Karpas-422 (cell line): ENCODE measurements at regions not wholly inside any gene's neighbourhood (a gene's known extent, or its start where the extent isn't known, plus 50 kb on each side); places are given as distances from the start of the nearest gene placed in this dataset.
"Not testable (repeated sequence)": the region's sequence is repeated elsewhere in the genome, so short reads cannot be mapped to it uniquely, and the experiment has no call there.

ENCODE experiments used
- DNase-seq: peaks from one replicate; pipeline ENCODE4 v3.0.0-alpha.2; 2015
- H2AFZ ChIP-seq: fragments of 200-600 bp; sonication (generic); 2 replicates; pipeline ENCODE4 v1.6.1; 2014; ENCODE audit warnings: antibody characterized with exemption, low read length, mixed read lengths
- H3K27ac ChIP-seq: fragments of 200-600 bp; sonication (generic); 2 replicates; pipeline ENCODE4 v1.5.1; 2014; ENCODE audit warnings: mild to moderate bottlenecking, low read length, moderate library complexity
- H3K27me3 ChIP-seq: fragments of 200-600 bp; sonication (generic); 2 replicates; pipeline ENCODE4 v1.6.1; 2014; ENCODE audit warnings: low read length, mixed read lengths
- H3K36me3 ChIP-seq: fragments of 200-600 bp; sonication (generic); 2 replicates; pipeline ENCODE4 v1.6.1; 2014; ENCODE audit warnings: low read length, mixed read lengths; ENCODE audit not compliant: insufficient read depth
- H3K4me1 ChIP-seq: fragments of 200-600 bp; sonication (generic); 2 replicates; pipeline ENCODE4 v1.6.1; 2014; ENCODE audit warnings: mild to moderate bottlenecking, low read length, mixed read lengths
- H3K4me2 ChIP-seq: fragments of 200-600 bp; sonication (generic); 2 replicates; pipeline ENCODE4 v1.6.1; 2014; ENCODE audit warnings: low read length, low read depth, mild to moderate bottlenecking; ENCODE audit not compliant: poor library complexity, severe bottlenecking
- H3K4me3 ChIP-seq: fragments of 200-600 bp; sonication (generic); 2 replicates; pipeline ENCODE4 v1.5.1; 2014; ENCODE audit warnings: mild to moderate bottlenecking, antibody characterized with exemption, low read length, mixed read lengths
- H3K79me2 ChIP-seq: fragments of 200-600 bp; sonication (generic); 2 replicates; pipeline ENCODE4 v1.6.1; 2014; ENCODE audit warnings: mild to moderate bottlenecking, low read length, mixed read lengths
- H3K9ac ChIP-seq: fragments of 200-600 bp; sonication (generic); 2 replicates; pipeline ENCODE4 v1.6.0; 2014; ENCODE audit warnings: low read length
- H3K9me2 ChIP-seq: fragments of 200-600 bp; sonication (generic), shearing (Covaris generic); replicated peaks from 2 replicates; pipeline ENCODE4 v1.6.0; 2014; ENCODE audit warnings: mild to moderate bottlenecking, low read length, moderate library complexity; ENCODE audit not compliant: insufficient read depth
- H3K9me3 ChIP-seq: fragments of 300-700, 200-600 bp; sonication (generic); 2 replicates; pipeline ENCODE4 v1.6.1; 2014; ENCODE audit warnings: low read length, mixed read lengths
- H4K20me1 ChIP-seq: fragments of 200-600 bp; sonication (generic); 2 replicates; pipeline ENCODE4 v1.6.1; 2014; ENCODE audit warnings: mild to moderate bottlenecking, antibody characterized with exemption, low read length, low read depth; ENCODE audit not compliant: insufficient read depth

GRCh38 chr6:153331221-153331620 lies 200.1 kb upstream of the RGS17 start:
- not testable (repeated sequence) for H3K27ac ChIP-seq, H3K36me3 ChIP-seq, H4K20me1 ChIP-seq, H3K4me2 ChIP-seq, H2AFZ ChIP-seq, H3K79me2 ChIP-seq, H3K9ac ChIP-seq, H3K9me3 ChIP-seq, DNase-seq, H3K9me2 ChIP-seq, H3K27me3 ChIP-seq, H3K4me3 ChIP-seq, H3K4me1 ChIP-seq

GRCh38 chr6:153328194-153328593 lies 197.1 kb upstream of the RGS17 start:
- H3K4me1 ChIP-seq = no peaks in the 10 kb centered on the region
- no peaks in the 10 kb centered on the region for H3K36me3 ChIP-seq
- H3K9me3 ChIP-seq = no peaks in the 10 kb centered on the region
- no peak overlapping the region for H3K27ac ChIP-seq
- H3K27me3 ChIP-seq = no peaks in the 10 kb centered on the region
- no peak overlapping the region for H3K4me2 ChIP-seq
- H3K9ac ChIP-seq = no peak overlapping the region
- no peak overlapping the region for H2AFZ ChIP-seq
- no peak for DNase-seq
- no peak overlapping the region for H3K4me3 ChIP-seq
- H3K9me2 ChIP-seq = no peaks in the 10 kb centered on the region
- H4K20me1 ChIP-seq = no peaks in the 10 kb centered on the region
- no peaks in the 10 kb centered on the region for H3K79me2 ChIP-seq

GRCh38 chr6:153325661-153326060 lies 194.6 kb upstream of the RGS17 start:
- no peak overlapping the region for H3K9ac ChIP-seq
- no peak overlapping the region for H3K4me2 ChIP-seq
- H2AFZ ChIP-seq = no peak overlapping the region
- H3K9me2 ChIP-seq = no peaks in the 10 kb centered on the region
- H3K9me3 ChIP-seq = no peaks in the 10 kb centered on the region
- no peaks in the 10 kb centered on the region for H3K27me3 ChIP-seq
- H3K4me3 ChIP-seq = no peak overlapping the region
- no peak overlapping the region for H3K27ac ChIP-seq
- H4K20me1 ChIP-seq = no peaks in the 10 kb centered on the region
- no peaks in the 10 kb centered on the region for H3K4me1 ChIP-seq
- no peaks in the 10 kb centered on the region for H3K79me2 ChIP-seq
- no peaks in the 10 kb centered on the region for H3K36me3 ChIP-seq
- no peak for DNase-seq

- H3K4me3 ChIP-seq = no peak overlapping the region
- no peak overlapping the region for H2AFZ ChIP-seq
- DNase-seq = peak; percentile 75
- H3K36me3 ChIP-seq = no peaks in the 10 kb centered on the region
- no peaks in the 10 kb centered on the region for H4K20me1 ChIP-seq
- H3K9ac ChIP-seq = no peak overlapping the region
- no peaks in the 10 kb centered on the region for H3K79me2 ChIP-seq
- H3K4me1 ChIP-seq = no peaks in the 10 kb centered on the region
- H3K4me2 ChIP-seq = no peak overlapping the region
- no peaks in the 10 kb centered on the region for H3K9me2 ChIP-seq
- H3K27me3 ChIP-seq = no peaks in the 10 kb centered on the region
- H3K9me3 ChIP-seq = no peaks in the 10 kb centered on the region
- H3K27ac ChIP-seq = no peak overlapping the region
Observed at GRCh38 chr6:153312634-153313033, 181.6 kb upstream of the RGS17 start.

- no peaks in the 10 kb centered on the region for H3K79me2 ChIP-seq
- no peaks in the 10 kb centered on the region for H4K20me1 ChIP-seq
- H3K27ac ChIP-seq = no peak overlapping the region
- no peaks in the 10 kb centered on the region for H3K9me2 ChIP-seq
- H3K4me2 ChIP-seq = no peak overlapping the region
- no peaks in the 10 kb centered on the region for H3K36me3 ChIP-seq
- H2AFZ ChIP-seq = no peak overlapping the region
- no peaks in the 10 kb centered on the region for H3K4me1 ChIP-seq
- no peak for DNase-seq
- H3K9ac ChIP-seq = no peak overlapping the region
- no peaks in the 10 kb centered on the region for H3K27me3 ChIP-seq
- H3K9me3 ChIP-seq = no peaks in the 10 kb centered on the region
- H3K4me3 ChIP-seq = no peak overlapping the region
Observed at GRCh38 chr6:153309651-153310050, 178.6 kb upstream of the RGS17 start.

- Histone ChIP-seq H2AFZ (no peak overlapping the region), H3K4me1 (no peaks in the 10 kb centered on the region), H3K4me3 (no peak overlapping the region), H3K27ac (no peak overlapping the region), H3K9me3 (no peaks in the 10 kb centered on the region), H3K36me3 (no peaks in the 10 kb centered on the region), H4K20me1 (no peaks in the 10 kb centered on the region), H3K27me3 (no peaks in the 10 kb centered on the region), H3K9ac (no peak overlapping the region), H3K9me2 (no peaks in the 10 kb centered on the region), H3K4me2 (no peak overlapping the region), H3K79me2 (no peaks in the 10 kb centered on the region)
- DNase-seq = no peak
Observed at GRCh38 chr6:153302133-153302532, 171.1 kb upstream of the RGS17 start.

- DNase-seq = no peak
- Histone ChIP-seq H3K4me1 (no peaks in the 10 kb centered on the region), H3K9me3 (no peaks in the 10 kb centered on the region), H3K36me3 (no peaks in the 10 kb centered on the region), H3K4me3 (no peak overlapping the region), H3K4me2 (no peak overlapping the region), H3K79me2 (no peaks in the 10 kb centered on the region), H3K27me3 (no peaks in the 10 kb centered on the region), H3K27ac (no peak overlapping the region), H3K9ac (no peak overlapping the region), H3K9me2 (no peaks in the 10 kb centered on the region), H4K20me1 (no peaks in the 10 kb centered on the region), H2AFZ (no peak overlapping the region)
Observed at GRCh38 chr6:153301602-153302001, 170.5 kb upstream of the RGS17 start.

GRCh38 chr6:153282456-153282855 lies 151.4 kb upstream of the RGS17 start:
- H3K9ac ChIP-seq, H3K9me2 ChIP-seq, DNase-seq, H4K20me1 ChIP-seq, H3K79me2 ChIP-seq, H3K27ac ChIP-seq, H3K36me3 ChIP-seq, H3K4me1 ChIP-seq, H3K4me2 ChIP-seq, H2AFZ ChIP-seq, H3K9me3 ChIP-seq, H3K4me3 ChIP-seq, H3K27me3 ChIP-seq: not testable (repeated sequence)

- Histone ChIP-seq H3K4me2 (no peak overlapping the region), H3K9me3 (no peaks in the 10 kb centered on the region), H3K9ac (no peak overlapping the region), H3K9me2 (no peaks in the 10 kb centered on the region), H2AFZ (no peak overlapping the region), H3K79me2 (no peaks in the 10 kb centered on the region), H3K27ac (no peak overlapping the region), H4K20me1 (no peaks in the 10 kb centered on the region), H3K27me3 (no peaks in the 10 kb centered on the region), H3K4me1 (no peaks in the 10 kb centered on the region), H3K4me3 (no peak overlapping the region), H3K36me3 (no peaks in the 10 kb centered on the region)
- DNase-seq = no peak
Observed at GRCh38 chr6:153275997-153276396, 144.9 kb upstream of the RGS17 start.
